ENCODE measurements at regions not wholly inside any gene's neighbourhood (a gene's known extent, or its start where the extent isn't known, plus 50 kb on each side); places are given as distances from the start of the nearest gene placed in this dataset.

DNA sequence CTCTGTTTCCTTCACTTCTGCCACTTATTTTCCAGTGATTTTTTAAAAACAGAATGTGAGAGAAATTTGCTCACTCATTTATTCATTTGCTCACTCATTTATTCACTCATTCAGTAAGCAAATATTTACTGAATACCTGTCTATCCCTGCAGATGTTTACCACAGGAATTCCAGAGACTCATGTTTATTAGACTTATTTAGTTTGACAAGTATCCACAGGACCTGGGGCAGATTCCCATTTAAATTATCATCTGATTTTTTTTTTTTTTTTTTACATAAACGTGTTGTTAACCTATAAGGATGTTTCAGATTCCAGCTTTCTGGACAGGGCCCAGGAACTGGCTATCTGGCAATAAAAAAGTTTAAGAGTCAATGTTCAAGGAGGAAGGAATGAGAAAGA, 175.1 kb upstream of the ERBB4 start:
- Mint-ChIP-seq H3K27me3 (ENCODE audit: low read depth) (no peaks in the 10 kb centered on the region), H3K4me1 (peaks cover 20% of the 10 kb centered on the region), H3K4me3 (no peak overlapping the region), H3K9me3 (no peaks in the 10 kb centered on the region), H3K27ac (no peak overlapping the region), H3K36me3 (no peaks in the 10 kb centered on the region)
- TF ChIP-seq, protein P1, sequence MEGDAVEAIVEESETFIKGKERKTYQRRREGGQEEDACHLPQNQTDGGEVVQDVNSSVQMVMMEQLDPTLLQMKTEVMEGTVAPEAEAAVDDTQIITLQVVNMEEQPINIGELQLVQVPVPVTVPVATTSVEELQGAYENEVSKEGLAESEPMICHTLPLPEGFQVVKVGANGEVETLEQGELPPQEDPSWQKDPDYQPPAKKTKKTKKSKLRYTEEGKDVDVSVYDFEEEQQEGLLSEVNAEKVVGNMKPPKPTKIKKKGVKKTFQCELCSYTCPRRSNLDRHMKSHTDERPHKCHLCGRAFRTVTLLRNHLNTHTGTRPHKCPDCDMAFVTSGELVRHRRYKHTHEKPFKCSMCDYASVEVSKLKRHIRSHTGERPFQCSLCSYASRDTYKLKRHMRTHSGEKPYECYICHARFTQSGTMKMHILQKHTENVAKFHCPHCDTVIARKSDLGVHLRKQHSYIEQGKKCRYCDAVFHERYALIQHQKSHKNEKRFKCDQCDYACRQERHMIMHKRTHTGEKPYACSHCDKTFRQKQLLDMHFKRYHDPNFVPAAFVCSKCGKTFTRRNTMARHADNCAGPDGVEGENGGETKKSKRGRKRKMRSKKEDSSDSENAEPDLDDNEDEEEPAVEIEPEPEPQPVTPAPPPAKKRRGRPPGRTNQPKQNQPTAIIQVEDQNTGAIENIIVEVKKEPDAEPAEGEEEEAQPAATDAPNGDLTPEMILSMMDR (IDR thresholded peaks at IDR 0.05; ENCODE audit: unreplicated experiment) = no peak
- no peak for DNase-seq (ENCODE audit: low spot score in 2 of 2, unreplicated experiment in 2 of 2)

DNA sequence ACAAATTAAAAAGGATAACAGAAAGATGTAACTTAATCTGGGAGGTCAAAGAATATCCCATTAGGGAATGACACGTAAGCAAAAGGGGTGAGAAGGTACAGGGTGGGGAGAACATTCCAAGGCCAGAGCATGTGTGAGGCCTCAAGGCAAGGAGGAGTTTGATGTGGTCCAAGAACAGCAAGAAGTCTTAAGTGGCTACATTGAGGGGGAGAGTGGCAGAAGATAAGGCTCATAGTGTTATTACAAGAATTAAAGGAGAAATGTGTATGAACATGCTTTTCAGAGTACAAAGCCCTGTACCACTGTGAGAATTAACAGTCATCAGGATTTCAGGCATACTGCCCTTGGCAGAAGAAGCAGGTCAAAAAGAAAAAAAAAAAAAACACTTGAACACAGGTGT, 174.4 kb upstream of the ERBB4 start:
- H3K27ac Mint-ChIP-seq = no peak overlapping the region
- TF ChIP-seq, protein P1 (IDR thresholded peaks at IDR 0.05; ENCODE audit: unreplicated experiment) = no peak
- no peak for DNase-seq (ENCODE audit: low spot score in 2 of 2, unreplicated experiment in 2 of 2)
- no peak overlapping the region for H3K4me3 Mint-ChIP-seq
- H3K9me3 Mint-ChIP-seq = peaks cover 4% of the 10 kb centered on the region
- H3K27me3 Mint-ChIP-seq (ENCODE audit: low read depth) = no peaks in the 10 kb centered on the region
- no peaks in the 10 kb centered on the region for H3K36me3 Mint-ChIP-seq
- peaks cover 20% of the 10 kb centered on the region for H3K4me1 Mint-ChIP-seq

DNA sequence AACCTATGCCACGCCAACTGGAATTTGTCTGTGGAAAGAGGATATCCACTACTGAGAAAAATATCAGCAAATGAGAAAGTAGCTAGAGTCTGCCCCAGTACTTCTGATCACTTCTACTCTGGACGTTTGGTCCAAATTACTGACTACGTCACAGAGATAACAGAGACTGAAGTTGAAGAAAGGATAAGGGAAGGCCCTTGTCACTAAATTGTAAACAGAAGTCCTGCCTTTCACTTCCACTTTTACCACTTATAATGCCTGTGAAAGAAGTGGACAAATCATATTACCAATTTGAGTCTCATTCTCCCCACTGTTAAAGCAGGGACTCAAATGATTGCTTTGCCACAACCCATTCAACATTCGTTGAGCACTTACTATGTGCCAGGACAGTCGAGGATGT, 173.9 kb upstream of the ERBB4 start:
- TF ChIP-seq, protein P1 (IDR thresholded peaks at IDR 0.05; ENCODE audit: unreplicated experiment) = no peak
- Mint-ChIP-seq H3K9me3 (peaks cover 4% of the 10 kb centered on the region), H3K4me1 (peaks cover 20% of the 10 kb centered on the region), H3K27ac (no peak overlapping the region), H3K27me3 (ENCODE audit: low read depth) (no peaks in the 10 kb centered on the region), H3K36me3 (no peaks in the 10 kb centered on the region), H3K4me3 (no peak overlapping the region)
- DNase-seq (ENCODE audit: low spot score in 2 of 2, unreplicated experiment in 2 of 2) = no peak

- no peaks in the 10 kb centered on the region for H3K36me3 Mint-ChIP-seq
- H3K4me1 Mint-ChIP-seq = peaks cover 20% of the 10 kb centered on the region
- no peaks in the 10 kb centered on the region for H3K27me3 Mint-ChIP-seq (ENCODE audit: low read depth)
- DNase-seq (ENCODE audit: low spot score in 2 of 2, unreplicated experiment in 2 of 2) = no peak
- no peak overlapping the region for H3K27ac Mint-ChIP-seq
- H3K4me3 Mint-ChIP-seq = no peak overlapping the region
- TF ChIP-seq, protein P1 (IDR thresholded peaks at IDR 0.05; ENCODE audit: unreplicated experiment) = no peak
- H3K9me3 Mint-ChIP-seq = peaks cover 4% of the 10 kb centered on the region
Measured at GRCh38 chr2:212711856-212712255, 173.3 kb upstream of the ERBB4 start.

DNA sequence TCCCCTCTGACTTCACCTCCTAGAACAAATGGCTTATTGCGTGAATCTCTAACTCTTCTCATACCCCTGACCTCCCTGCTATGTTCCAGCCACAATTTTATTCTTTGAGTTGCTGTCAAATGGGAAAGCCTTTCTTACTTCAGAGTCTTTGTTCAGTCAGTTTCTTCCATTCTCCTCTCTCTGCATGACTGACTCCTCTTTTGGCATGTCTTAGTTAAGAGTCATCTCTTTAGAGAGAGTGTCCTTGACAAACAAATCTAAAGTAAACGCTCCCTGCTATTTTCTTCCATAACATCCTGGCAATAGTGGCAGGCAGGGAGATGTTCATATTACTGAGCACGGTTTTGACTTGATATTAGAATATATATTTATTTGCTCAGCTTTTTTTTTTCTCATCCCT, 170.7 kb upstream of the ERBB4 start:
- H3K27me3 Mint-ChIP-seq (ENCODE audit: low read depth) = no peaks in the 10 kb centered on the region
- no peaks in the 10 kb centered on the region for H3K36me3 Mint-ChIP-seq
- TF ChIP-seq, protein P1 (IDR thresholded peaks at IDR 0.05; ENCODE audit: unreplicated experiment) = no peak

GRCh38 chr2:212708355-212708754, 169.8 kb upstream of the ERBB4 start:
- Mint-ChIP-seq H3K27ac (no peak overlapping the region), H3K4me3 (no peak overlapping the region), H3K36me3 (no peaks in the 10 kb centered on the region), H3K9me3 (peaks cover 4% of the 10 kb centered on the region), H3K4me1 (peaks cover 13% of the 10 kb centered on the region), H3K27me3 (ENCODE audit: low read depth) (no peaks in the 10 kb centered on the region)
- DNase-seq (ENCODE audit: low spot score in 2 of 2, unreplicated experiment in 2 of 2) = no peak
- TF ChIP-seq, protein P1 (IDR thresholded peaks at IDR 0.05; ENCODE audit: unreplicated experiment) = no peak

More for the DNA sequence above, 170.7 kb upstream of the ERBB4 start:
- DNase-seq (ENCODE audit: low spot score in 2 of 2, unreplicated experiment in 2 of 2) = no peak
- H3K4me3 Mint-ChIP-seq = no peak overlapping the region
- peaks cover 4% of the 10 kb centered on the region for H3K9me3 Mint-ChIP-seq
- H3K4me1 Mint-ChIP-seq = peaks cover 20% of the 10 kb centered on the region
- H3K27ac Mint-ChIP-seq = no peak overlapping the region
